Astrocyte (in vitro differentiated cells and primary cell): ENCODE measurements at regions not wholly inside any gene's neighbourhood (a gene's known extent, or its start where the extent isn't known, plus 50 kb on each side); places are given as distances from the start of the nearest gene placed in this dataset.

Experiments
- CTCF ChIP-seq: IDR thresholded peaks from 2 replicates; pipeline ENCODE4 v1.5.1; 2011; ENCODE audit warnings: low read depth, mild to moderate bottlenecking, inconsistent platforms, low read length, moderate library complexity; ENCODE audit not compliant: insufficient read depth
- EZH2 ChIP-seq: IDR thresholded peaks from 2 replicates; pipeline ENCODE4 v1.6.1; 2012; ENCODE audit warnings: mild to moderate bottlenecking, low read length, inconsistent platforms; ENCODE audit not compliant: insufficient read depth

GRCh38 chr12:114237230-114237629, 168.7 kb downstream of the TBX5 start:
- TF ChIP-seq CTCF (no peak), EZH2 (no peak)
